Uterus (tissue), 3 donors: ENCODE measurements at regions not wholly inside any gene's neighbourhood (a gene's known extent, or its start where the extent isn't known, plus 50 kb on each side); places are given as distances from the start of the nearest gene placed in this dataset.

Source experiments
- DNase-seq, 2 donors: peaks; one replicate each; pipeline ENCODE4 v3.0.0-alpha.2; 2019 to 2020
- H3K27ac ChIP-seq, 2 donors: fragments of 200-600 bp; sonication (generic); 1 replicate in 1 of 2; 2 replicates in 1 of 2; pipeline ENCODE4 v1.5.1; 2016 to 2018
- H3K27me3 ChIP-seq, 2 donors: fragments of 200-600 bp; sonication (generic); one replicate each; pipeline ENCODE4 v1.5.1; 2018 to 2019; ENCODE audit warnings: control low read depth in 1 of 2
- H3K36me3 ChIP-seq, 2 donors: fragments of 200-600 bp; sonication (generic); one replicate each; pipeline ENCODE4 v1.5.1; 2019; ENCODE audit warnings: control low read depth in 1 of 2
- H3K4me1 ChIP-seq, 2 donors: fragments of 200-600 bp; sonication (generic); one replicate each; pipeline ENCODE4 v1.5.1; 2018 to 2019; ENCODE audit warnings: control low read depth in 1 of 2
- H3K4me3 ChIP-seq, 2 donors: fragments of 200-600 bp; sonication (generic); 1 replicate in 1 of 2; 2 replicates in 1 of 2; pipeline ENCODE4 v1.5.1; 2018 to 2019; ENCODE audit warnings: mild to moderate bottlenecking in 1 of 2
- H3K9me3 ChIP-seq, 2 donors: fragments of 200-600 bp; sonication (generic); one replicate each; pipeline ENCODE4 v1.5.1; 2019; ENCODE audit warnings: control low read depth in 1 of 2
- CTCF ChIP-seq, 4 experiments: fragments of 200-600 bp in 2 of 4; fragments of 450-650 bp in 2 of 4; sonication (generic) in 2 of 4; IDR thresholded peaks; one replicate each; pipeline ENCODE4 v1.5.1; 2016 to 2019; ENCODE audit warnings: antibody characterized with exemption in 4 of 4, mild to moderate bottlenecking in 2 of 4, moderate library complexity in 1 of 4
- POLR2A ChIP-seq, 2 donors: fragments of 450-650 bp; IDR thresholded peaks; one replicate each; pipeline ENCODE4 v1.6.1; 2016; ENCODE audit warnings: antibody characterized with exemption in 2 of 2, mild to moderate bottlenecking in 1 of 2, moderate library complexity in 1 of 2
- intact Hi-C: fragments of 100-400 bp; cut with DNase I; formaldehyde crosslinking; loops from one replicate; pipeline ENCODE4 v1.15.1; 2023; ENCODE audit warnings: low total_unique reads
- donor health status: DM: yes; HTN: yes; CAD: no.

- no peaks in the 10 kb centered on the region for H3K9me3 ChIP-seq
- H3K4me3 ChIP-seq, result no peak overlapping the region
- no peak for TF ChIP-seq POLR2A (IDR thresholded peaks at IDR 0.05)
- TF ChIP-seq CTCF (IDR thresholded peaks at IDR 0.05), result no peak
- intact Hi-C loops, result no loop called here
- no peak overlapping the region for H3K27ac ChIP-seq
- no peaks in the 10 kb centered on the region for H3K27me3 ChIP-seq
- H3K36me3 ChIP-seq, result no peaks in the 10 kb centered on the region
- H3K4me1 ChIP-seq, result no peaks in the 10 kb centered on the region
- no peak for DNase-seq
Measured at GRCh38 chr5:110957934-110958333, 113.6 kb upstream of the TSLP start.

GRCh38 chr5:110963495-110963894 lies 108.0 kb upstream of the TSLP start:
- no peaks in the 10 kb centered on the region for H3K36me3 ChIP-seq
- no peak for DNase-seq
- no peak for TF ChIP-seq CTCF (IDR thresholded peaks at IDR 0.05)
- TF ChIP-seq POLR2A (IDR thresholded peaks at IDR 0.05), result no peak
- H3K9me3 ChIP-seq, result no peaks in the 10 kb centered on the region
- no peaks in the 10 kb centered on the region for H3K4me1 ChIP-seq
- intact Hi-C loops, result no loop called here
- H3K27me3 ChIP-seq, result no peaks in the 10 kb centered on the region
- no peak overlapping the region for H3K4me3 ChIP-seq
- H3K27ac ChIP-seq, result no peak overlapping the region

- Histone ChIP-seq H3K4me1 (no peaks in the 10 kb centered on the region), H3K9me3 (no peaks in the 10 kb centered on the region), H3K27ac (no peak overlapping the region), H3K36me3 (no peaks in the 10 kb centered on the region), H3K27me3 (no peaks in the 10 kb centered on the region), H3K4me3 (no peak overlapping the region)
- intact Hi-C loops, result no loop called here
- TF ChIP-seq CTCF (IDR thresholded peaks at IDR 0.05), result no peak
- no peak for TF ChIP-seq POLR2A (IDR thresholded peaks at IDR 0.05)
- DNase-seq, result no peak
Measured at GRCh38 chr5:110965773-110966581, 105.5 kb upstream of the TSLP start.

- no peak for DNase-seq
- Histone ChIP-seq H3K9me3 (no peaks in the 10 kb centered on the region), H3K27ac (no peak overlapping the region), H3K36me3 (no peaks in the 10 kb centered on the region), H3K4me3 (no peak overlapping the region), H3K27me3 (no peaks in the 10 kb centered on the region), H3K4me1 (no peaks in the 10 kb centered on the region)
- TF ChIP-seq CTCF (IDR thresholded peaks at IDR 0.05) (no peak), POLR2A (IDR thresholded peaks at IDR 0.05) (no peak)
- intact Hi-C loops, result no loop called here
Measured at GRCh38 chr5:110968246-110969005, 103.1 kb upstream of the TSLP start.

GRCh38 chr5:110969502-110969901 lies 102.0 kb upstream of the TSLP start:
- no peaks in the 10 kb centered on the region for H3K9me3 ChIP-seq
- no peaks in the 10 kb centered on the region for H3K4me1 ChIP-seq
- intact Hi-C loops, result no loop called here
- no peaks in the 10 kb centered on the region for H3K27me3 ChIP-seq
- H3K4me3 ChIP-seq, result no peak overlapping the region
- H3K27ac ChIP-seq, result no peak overlapping the region
- H3K36me3 ChIP-seq, result no peaks in the 10 kb centered on the region
- no peak for DNase-seq
- no peak for TF ChIP-seq CTCF (IDR thresholded peaks at IDR 0.05)
- TF ChIP-seq POLR2A (IDR thresholded peaks at IDR 0.05), result no peak
